ENCODE measurements at regions not wholly inside any gene's neighbourhood (a gene's known extent, or its start where the extent isn't known, plus 50 kb on each side); places are given as distances from the start of the nearest gene placed in this dataset.

- TF ChIP-seq POLR2AphosphoS5 (IDR thresholded peaks at IDR 0.05), result no peak
- no peak for TF ChIP-seq CTCF (IDR thresholded peaks at IDR 0.05)
- TF ChIP-seq POLR2A (IDR thresholded peaks at IDR 0.05), result no peak
Observed at GRCh38 chr11:127119356-127119755, 118.8 kb upstream of the KIRREL3 start.

All from prostate gland (tissue), 2 donors.